ENCODE measurements at regions not wholly inside any gene's neighbourhood (a gene's known extent, or its start where the extent isn't known, plus 50 kb on each side); places are given as distances from the start of the nearest gene placed in this dataset.
A peak's percentile ranks its signal among the peaks of the same experiment; 100 is the strongest.

- no peak for DNase-seq
Observed at GRCh38 chr21:14869984-14870852, 194.6 kb downstream of the NRIP1 start.

- no peak for DNase-seq
Observed at GRCh38 chr21:14866859-14867765, 197.7 kb downstream of the NRIP1 start.

GRCh38 chr21:14864211-14865021 is 200.4 kb downstream of the NRIP1 start:
- DNase-seq, result peak; percentile 23

- no peak for DNase-seq
Observed at GRCh38 chr21:14863745-14864210, 201.0 kb downstream of the NRIP1 start.

DNA sequence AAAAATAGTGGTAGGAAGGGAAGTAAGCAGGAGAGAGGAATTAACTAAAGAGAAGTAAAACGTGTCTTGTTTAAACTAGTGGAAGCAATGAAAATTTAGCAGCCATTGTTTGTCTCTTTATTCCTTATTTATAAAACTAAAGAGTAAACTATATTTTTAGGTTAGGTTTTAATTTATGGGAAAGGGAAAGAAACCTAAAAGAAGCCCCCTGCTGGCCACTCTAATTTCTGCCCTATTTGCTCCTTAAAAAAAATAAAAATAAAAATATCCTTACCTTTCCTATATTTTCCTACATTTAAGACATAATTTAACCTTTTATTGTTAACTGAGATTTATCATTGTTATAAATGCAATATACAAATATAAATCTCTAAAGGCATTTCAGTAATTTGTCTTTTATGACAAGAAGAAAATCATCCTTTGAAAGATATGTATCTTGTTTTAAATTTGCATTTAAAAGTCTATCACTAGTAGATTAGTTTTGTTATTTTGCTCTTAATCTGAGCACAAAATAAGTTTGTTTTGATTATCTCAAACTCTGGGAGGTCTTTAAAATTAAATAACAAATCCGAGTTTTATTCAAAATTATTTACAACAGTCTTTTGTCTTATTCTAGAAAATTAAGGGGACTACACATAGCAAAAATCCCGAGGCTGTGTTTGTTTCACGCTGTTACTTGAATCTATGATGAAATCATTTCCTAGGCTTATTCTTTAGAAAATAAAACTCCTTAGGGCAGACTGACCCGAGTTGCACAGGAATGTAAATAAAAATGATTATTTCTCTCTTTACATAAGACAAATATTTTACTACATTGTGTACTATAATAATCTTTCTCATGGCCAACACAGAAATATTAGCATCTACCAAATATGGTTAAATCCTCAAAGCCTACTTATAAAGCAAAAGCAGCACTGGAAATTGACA is 201.7 kb downstream of the NRIP1 start:
- DNase-seq, result no peak

- DNase-seq, result no peak
Observed at GRCh38 chr21:14858311-14858710, 206.5 kb downstream of the NRIP1 start.

DNA sequence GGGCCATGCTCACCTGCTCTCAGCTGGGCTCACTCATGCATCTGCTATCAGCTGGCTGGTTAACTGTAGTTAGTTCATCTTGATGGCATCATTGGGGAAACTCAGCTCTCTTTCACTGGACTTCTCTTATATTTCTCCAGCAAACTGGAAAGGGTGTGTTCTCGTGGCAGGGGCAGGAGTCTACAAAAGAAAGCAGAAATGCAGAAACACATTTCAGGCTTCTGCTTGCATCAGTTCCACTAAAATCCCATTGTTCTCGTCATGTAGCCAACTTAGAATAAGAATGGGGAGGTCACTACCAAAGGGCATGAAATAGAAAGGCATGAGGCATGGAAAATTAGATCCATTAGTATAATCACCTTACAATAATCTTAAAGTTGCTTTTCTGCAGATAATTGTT is 207.3 kb downstream of the NRIP1 start:
- no peak for DNase-seq

- DNase-seq, result no peak
Observed at GRCh38 chr21:14850394-14850793, 214.4 kb downstream of the NRIP1 start.

DNA sequence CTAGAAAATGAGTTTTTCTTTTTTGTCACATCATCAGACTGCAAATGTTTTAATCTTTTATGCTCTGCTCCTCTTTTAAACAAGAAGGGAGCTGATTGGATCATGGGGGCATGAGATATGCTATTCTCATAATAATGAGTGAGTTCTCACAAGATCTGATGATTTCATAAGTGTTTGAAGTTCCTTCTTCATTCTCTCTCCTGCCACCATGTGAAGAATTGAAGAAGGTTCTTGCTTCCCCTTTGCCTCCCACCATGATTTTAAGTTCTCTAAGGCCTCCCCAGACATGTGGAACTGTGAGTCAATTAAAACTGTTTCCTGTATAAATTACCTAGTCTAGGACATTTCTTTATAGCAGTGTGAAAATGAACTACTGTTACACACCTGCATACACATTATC is 218.2 kb downstream of the NRIP1 start:
- no peak for DNase-seq

DNA sequence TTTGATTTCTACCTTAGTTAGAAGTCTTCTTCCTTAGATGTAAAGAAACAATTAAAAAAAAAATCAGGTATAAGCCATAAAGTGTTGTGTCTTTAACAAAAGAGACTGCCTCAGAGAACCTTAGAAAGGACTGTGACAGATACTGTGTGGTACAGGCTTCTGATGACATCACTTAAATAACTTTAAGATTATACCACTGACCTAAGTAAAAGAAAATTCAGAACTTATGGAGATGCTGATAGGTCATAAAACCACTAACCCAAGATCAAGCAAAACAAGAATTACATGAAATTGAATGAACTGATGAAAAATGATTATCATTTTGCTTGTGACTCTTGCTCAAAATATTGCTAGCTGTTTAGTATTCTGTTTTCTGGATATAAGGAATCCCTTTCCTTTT is 220.8 kb downstream of the NRIP1 start:
- DNase-seq, result no peak

- no peak for DNase-seq
Observed at GRCh38 chr21:14842601-14843000, 222.2 kb downstream of the NRIP1 start.

DNA sequence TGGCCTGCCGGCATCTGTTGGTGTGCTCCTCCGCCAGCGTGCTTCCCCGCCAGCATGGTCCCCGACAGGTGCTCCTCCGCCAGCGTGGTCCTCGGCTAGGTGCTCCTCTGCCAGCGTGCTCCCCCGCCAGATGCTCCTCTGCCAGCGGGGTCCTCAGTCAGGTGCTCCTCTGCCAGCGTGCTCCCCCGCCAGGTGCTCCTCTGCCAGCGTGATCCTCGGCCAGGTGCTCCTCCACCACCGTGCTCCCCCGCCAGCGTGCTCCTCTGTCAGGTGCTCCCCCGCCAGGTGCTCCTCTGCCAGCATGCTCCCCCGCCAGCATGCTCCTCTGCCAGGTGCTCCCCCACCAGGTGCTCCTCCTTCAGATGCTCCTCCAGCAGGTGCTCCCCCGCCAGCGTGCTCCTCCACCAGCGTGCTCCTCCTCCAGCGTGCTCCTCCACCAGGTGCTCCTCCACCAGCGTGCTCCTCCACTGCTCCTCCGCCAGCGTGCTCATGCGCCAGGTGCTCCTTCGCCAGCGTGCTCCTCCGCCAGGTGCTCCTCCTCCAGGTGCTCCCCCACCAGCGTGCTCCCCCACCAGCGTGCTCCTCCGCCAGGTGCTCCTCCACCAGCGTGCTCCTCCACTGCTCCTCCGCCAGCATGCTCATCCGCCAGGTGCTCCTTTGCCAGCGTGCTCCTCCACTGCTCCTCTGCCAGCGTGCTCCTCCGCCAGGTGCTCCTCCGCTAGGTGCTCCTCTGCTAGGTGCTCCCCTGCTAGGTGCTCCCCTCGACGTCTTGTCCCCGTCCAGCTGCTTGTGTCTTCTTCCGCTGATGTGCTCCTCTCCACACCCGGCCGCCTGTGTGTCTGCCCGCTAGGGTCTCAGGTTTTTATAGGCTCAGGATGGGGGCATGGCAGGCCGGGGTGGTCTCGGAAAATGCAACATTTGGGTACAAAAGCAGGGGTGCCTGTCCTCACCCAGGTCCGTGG is 223.0 kb downstream of the NRIP1 start:
- no peak for DNase-seq

- no peak for DNase-seq
Observed at GRCh38 chr21:14838400-14838799, 226.4 kb downstream of the NRIP1 start.

DNA sequence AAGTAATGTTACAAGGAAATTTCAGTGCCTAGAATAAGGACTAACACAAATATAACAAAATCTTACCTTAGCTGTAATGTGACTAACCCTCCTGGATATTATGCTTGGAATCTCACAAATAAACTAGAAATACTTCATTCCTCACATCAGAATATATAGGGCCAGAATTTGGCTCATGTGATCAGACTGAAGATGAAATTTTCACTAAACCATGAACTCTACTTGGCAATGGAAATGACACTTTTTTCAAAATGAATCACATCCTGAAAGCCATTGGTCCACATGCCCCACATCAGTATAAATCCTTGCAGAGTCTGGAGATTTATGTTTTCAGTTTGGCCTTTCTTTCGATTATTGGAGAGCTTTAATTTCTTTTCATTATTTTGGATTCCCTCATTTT is 227.8 kb downstream of the NRIP1 start:
- no peak for DNase-seq

DNA sequence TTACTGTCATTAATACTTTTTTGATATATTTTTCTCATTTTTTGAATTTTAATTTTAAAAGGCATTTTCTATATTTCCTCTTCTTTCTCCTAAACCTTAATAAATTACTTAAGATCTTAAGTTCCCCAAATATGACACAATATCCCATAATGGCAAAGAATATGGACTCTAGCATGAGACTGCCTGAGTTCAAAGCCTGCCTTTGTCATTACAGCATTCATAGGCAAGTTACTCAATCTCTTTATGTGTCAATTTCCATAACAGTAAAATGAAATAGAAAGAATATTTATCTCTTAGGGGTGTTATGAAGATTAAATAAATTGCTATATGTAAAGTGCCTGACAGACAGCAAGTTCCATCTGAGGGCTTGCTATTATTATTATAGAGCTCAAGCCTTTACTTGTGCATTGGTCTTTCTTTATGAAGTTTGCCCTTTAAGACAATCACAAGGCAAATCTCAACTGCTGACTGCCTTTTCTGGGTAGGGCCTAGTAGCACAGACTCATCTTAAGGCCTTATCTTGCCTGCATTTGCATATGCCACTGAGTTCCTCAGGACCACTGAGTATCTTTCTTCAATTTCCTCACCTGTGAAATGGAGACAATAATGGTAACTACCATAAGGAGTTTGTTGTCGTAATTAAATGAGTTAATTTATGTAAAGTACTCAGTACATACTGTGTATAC is 231.0 kb downstream of the NRIP1 start:
- DNase-seq, result no peak

DNA sequence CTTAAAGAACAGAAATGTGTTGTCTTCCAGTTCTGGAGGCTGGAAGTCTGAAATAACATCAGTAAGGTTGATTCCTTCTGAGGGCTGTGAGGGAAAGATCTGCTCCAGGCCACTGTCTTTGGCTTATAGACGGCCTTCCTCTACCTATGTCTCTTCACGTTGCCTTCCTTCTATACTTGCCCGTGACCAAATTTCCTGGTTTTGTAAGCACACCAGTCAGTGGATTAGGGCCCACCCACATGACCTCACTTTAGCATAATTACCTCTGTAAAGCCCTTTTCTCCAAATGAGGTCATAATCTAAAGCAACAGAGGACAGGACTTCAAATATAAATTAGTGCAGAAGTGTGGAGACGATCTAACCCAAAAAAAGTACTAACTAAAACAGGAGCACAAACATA is 231.6 kb downstream of the NRIP1 start:
- no peak for DNase-seq

DNA sequence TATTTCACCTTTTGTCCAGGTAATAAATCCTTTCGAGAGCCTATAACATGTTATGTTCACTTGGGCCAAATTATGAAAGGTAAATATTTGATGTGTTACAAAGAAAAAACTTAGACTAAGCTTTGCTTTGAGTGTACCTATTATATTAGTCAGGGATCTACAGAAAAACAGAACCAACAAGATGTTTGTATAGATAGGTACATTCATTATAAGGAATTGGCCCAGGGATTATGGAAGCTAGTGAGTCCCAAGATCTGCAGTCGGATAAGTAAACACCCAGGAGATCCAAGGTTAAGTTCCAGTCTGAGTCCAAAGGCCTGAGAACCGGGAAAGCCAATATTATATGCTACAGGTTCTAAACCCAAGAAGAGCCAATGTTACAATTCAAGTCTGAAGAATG is 234.5 kb downstream of the NRIP1 start:
- DNase-seq, result no peak

- no peak for DNase-seq
Observed at GRCh38 chr21:14829685-14830084, 235.1 kb downstream of the NRIP1 start.

- no peak for DNase-seq
Observed at GRCh38 chr21:14827468-14827867, 237.3 kb downstream of the NRIP1 start.

DNA sequence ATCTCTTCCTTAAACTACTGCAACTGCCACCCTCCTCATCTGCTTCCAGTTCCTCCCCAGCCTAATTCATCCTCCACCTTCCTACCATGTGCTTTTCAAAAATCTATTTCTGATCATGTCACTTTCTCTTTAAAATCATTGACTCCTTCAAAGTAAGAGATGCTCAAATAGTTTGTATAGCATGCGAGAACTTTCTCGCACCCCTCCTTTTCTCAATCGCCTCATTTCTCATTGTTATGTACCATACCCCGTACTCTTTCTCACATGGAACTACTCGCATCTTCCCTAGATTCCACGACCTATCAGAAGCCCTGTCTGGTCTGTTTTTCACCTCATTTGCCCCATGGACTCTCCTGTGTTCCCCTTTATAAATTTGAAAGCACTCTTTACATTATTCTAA is 238.2 kb downstream of the NRIP1 start:
- DNase-seq, result no peak
